ENCODE measurements at regions not wholly inside any gene's neighbourhood (a gene's known extent, or its start where the extent isn't known, plus 50 kb on each side); places are given as distances from the start of the nearest gene placed in this dataset.
"Not testable (repeated sequence)": the region's sequence is repeated elsewhere in the genome, so short reads cannot be mapped to it uniquely, and the experiment has no call there.

DNA sequence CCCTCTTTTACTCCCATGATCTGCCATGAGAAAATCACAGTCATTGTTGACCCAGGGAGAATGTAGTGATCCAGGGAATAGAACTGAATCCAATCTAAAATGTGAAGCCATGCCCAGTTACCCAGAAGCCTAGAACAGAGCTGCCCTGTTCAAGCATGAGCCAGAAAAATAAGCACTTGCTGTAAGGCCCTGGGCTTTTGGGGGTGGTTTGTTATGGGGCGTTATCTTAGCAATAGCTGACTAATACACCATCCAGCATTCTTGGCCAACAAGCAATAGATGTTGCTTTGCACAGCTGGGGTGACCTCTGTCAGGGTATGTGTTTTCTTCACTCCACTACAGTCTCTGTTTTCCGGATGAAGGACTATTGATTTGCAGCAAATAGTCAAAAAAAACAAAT lies 120.4 kb downstream of the ZFP64 start:
- Histone ChIP-seq H3K36me3 (peaks cover 3% of the 10 kb centered on the region), H3K9me3 (no peaks in the 10 kb centered on the region), H3K27me3 (replicated peaks; ENCODE audit: insufficient read depth) (no peaks in the 10 kb centered on the region), H3K4me1 (ENCODE audit: control insufficient read depth in 1 of 2, low read depth in 2 of 2) (no peaks in the 10 kb centered on the region), H3K27ac (no peak overlapping the region), H3K4me3 (no peak overlapping the region)
- ATAC-seq (ENCODE audit: insufficient number of reproducible peaks, low FRiP score, low read depth) = no peak
- TF ChIP-seq, protein P1, sequence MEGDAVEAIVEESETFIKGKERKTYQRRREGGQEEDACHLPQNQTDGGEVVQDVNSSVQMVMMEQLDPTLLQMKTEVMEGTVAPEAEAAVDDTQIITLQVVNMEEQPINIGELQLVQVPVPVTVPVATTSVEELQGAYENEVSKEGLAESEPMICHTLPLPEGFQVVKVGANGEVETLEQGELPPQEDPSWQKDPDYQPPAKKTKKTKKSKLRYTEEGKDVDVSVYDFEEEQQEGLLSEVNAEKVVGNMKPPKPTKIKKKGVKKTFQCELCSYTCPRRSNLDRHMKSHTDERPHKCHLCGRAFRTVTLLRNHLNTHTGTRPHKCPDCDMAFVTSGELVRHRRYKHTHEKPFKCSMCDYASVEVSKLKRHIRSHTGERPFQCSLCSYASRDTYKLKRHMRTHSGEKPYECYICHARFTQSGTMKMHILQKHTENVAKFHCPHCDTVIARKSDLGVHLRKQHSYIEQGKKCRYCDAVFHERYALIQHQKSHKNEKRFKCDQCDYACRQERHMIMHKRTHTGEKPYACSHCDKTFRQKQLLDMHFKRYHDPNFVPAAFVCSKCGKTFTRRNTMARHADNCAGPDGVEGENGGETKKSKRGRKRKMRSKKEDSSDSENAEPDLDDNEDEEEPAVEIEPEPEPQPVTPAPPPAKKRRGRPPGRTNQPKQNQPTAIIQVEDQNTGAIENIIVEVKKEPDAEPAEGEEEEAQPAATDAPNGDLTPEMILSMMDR (IDR thresholded peaks at IDR 0.05) = no peak
- no peak for DNase-seq (ENCODE audit: low spot score)

DNA sequence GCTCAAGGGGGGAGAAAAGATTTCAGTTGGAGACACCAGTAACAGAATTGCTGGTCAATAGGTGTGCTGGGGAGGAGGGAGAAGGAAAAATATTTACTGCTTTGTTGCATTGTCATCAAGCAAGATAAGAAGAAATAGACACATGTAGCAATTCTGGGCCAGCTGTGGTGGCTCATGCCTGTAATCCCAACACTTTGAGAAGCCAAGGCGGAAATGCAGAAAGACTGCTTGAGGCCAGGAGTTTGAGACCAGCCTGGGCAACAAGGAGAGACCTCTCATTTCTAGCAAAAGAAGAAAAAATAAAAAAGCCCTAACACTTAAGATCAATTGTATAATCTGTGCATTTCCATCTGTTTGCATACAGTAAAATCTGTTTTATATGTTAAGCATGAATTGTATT lies 126.6 kb downstream of the ZFP64 start:
- no peak for ATAC-seq (ENCODE audit: insufficient number of reproducible peaks, low FRiP score, low read depth)
- DNase-seq (ENCODE audit: low spot score) = no peak
- Histone ChIP-seq H3K27ac (no peak overlapping the region), H3K4me1 (ENCODE audit: control insufficient read depth in 1 of 2, low read depth in 2 of 2) (no peaks in the 10 kb centered on the region), H3K36me3 (no peaks in the 10 kb centered on the region), H3K27me3 (replicated peaks; ENCODE audit: insufficient read depth) (no peaks in the 10 kb centered on the region), H3K4me3 (no peak overlapping the region), H3K9me3 (no peaks in the 10 kb centered on the region)
- TF ChIP-seq, protein P1 (IDR thresholded peaks at IDR 0.05) = no peak

DNA sequence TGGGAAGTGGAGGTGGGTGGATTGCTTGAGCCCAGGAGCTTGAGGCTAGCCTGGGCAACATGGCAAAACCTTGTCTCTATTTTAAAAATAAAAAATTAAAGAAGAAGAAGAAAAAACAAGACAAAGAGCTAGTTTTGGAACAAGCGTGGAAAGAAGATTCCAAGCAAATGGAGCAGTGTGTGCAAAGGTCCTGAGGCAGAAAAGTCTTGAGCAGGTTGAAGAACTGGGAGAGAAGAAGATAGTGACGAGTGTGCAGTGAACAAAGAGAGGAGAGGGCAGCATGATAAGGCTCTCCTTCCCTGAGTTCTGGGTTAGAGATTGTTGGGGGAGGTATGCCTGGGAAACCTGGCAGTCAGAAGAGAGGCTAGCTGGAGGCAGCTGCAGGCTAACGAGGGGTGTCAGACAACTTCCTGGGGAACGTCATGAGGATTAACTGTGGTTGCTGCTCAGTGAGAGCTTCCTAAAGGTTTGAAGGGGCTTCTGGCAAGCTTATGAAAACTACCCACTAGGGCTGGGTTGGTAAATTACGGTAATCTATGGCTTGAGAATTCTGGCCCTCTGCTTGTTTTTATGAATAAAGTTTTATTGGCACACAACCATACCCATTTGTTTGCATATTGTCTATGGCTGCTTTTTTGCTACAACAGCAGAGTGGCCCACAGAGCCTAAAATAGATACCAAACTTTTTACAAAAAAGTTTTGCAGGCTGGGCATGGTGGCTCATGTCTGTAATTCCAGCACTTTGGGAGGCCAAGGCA lies 128.9 kb downstream of the ZFP64 start:
- TF ChIP-seq, protein P1 (IDR thresholded peaks at IDR 0.05) = no peak
- DNase-seq (ENCODE audit: low spot score) (no peak), ATAC-seq (ENCODE audit: insufficient number of reproducible peaks, low FRiP score, low read depth) (no peak)
- H3K27me3 ChIP-seq (replicated peaks; ENCODE audit: insufficient read depth) = no peaks in the 10 kb centered on the region
- no peak overlapping the region for H3K27ac ChIP-seq
- no peaks in the 10 kb centered on the region for H3K4me1 ChIP-seq (ENCODE audit: control insufficient read depth in 1 of 2, low read depth in 2 of 2)
- no peak overlapping the region for H3K4me3 ChIP-seq
- no peaks in the 10 kb centered on the region for H3K36me3 ChIP-seq
- no peaks in the 10 kb centered on the region for H3K9me3 ChIP-seq

DNA sequence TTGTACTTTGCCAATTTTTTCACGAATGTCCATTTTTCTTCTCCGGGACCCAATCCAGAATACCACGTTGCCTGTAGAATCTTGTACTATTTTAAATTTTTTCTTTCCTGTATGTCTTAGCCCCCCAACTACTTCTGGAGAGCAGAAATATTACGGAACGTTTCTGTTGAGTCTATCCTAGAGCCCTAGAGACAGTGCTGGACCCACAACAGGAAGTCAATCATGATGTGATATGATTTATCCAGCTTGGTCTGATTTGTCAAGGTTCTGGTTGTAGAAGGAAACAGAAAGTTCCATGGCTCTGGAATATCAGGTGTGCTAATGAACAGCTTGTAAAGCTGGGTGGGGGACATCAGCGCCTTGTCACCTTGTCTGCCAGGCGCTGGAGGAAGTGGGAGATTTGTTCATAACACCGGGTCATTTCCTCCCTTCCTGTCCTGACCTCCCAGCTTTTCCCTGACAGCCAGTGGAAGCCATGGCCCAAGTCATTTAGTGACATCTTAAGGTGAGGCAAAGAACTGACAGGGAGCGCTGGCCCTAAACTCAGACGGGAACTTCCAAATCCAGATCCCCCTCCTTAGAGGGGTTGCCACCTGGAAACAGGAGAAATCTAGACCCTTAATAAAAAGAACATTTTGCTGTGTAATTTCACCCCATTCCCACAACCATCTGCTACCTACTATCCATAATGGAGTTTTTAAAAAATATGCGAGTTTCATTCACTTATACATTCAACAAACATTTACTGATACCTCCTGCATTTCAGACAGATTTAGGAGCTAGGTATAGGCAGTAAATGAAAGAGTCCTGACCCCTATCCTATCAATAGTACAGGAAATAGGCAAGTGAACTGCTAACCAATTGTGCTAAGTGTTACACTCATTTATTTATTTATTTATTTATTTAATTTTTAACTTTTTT lies 130.5 kb downstream of the ZFP64 start:
- no peak overlapping the region for H3K4me3 ChIP-seq
- H3K27ac ChIP-seq = no peak overlapping the region
- ATAC-seq (ENCODE audit: insufficient number of reproducible peaks, low FRiP score, low read depth) (no peak), DNase-seq (ENCODE audit: low spot score) (no peak)
- H3K27me3 ChIP-seq (replicated peaks; ENCODE audit: insufficient read depth) = no peaks in the 10 kb centered on the region
- H3K36me3 ChIP-seq = no peaks in the 10 kb centered on the region
- TF ChIP-seq, protein P1 (IDR thresholded peaks at IDR 0.05) = no peak
- no peaks in the 10 kb centered on the region for H3K4me1 ChIP-seq (ENCODE audit: control insufficient read depth in 1 of 2, low read depth in 2 of 2)
- H3K9me3 ChIP-seq = peaks cover 14% of the 10 kb centered on the region

DNA sequence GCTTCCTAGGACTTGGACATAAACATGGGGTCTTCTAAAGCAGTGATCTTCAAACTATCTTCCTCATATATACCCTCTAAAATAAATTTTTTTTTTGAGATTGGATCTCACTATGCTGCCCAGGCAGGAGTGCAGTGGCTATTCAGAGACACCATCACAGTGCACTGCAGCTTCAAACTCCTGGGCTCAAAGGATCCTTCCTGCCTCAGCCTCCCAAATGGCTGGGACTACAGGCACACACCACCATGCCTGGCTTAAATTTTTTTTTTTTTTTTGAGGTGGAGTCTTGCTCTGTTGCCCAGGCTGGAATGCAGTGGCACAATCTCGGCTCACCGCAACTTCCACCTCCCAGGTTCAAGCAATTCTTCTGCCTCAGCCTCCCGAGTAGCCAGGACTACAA lies 134.4 kb downstream of the ZFP64 start:
- not testable (repeated sequence) for H3K36me3 ChIP-seq; H3K4me3 ChIP-seq; H3K4me1 ChIP-seq (ENCODE audit: control insufficient read depth in 1 of 2, low read depth in 2 of 2); ATAC-seq (ENCODE audit: insufficient number of reproducible peaks, low FRiP score, low read depth); DNase-seq (ENCODE audit: low spot score); H3K27me3 ChIP-seq (replicated peaks; ENCODE audit: insufficient read depth); H3K27ac ChIP-seq
- H3K9me3 ChIP-seq = peaks cover 14% of the 10 kb centered on the region

Data from thoracic aorta (tissue), 2 donors.